Stomach (tissue), 4 donors: ENCODE measurements at regions not wholly inside any gene's neighbourhood (a gene's known extent, or its start where the extent isn't known, plus 50 kb on each side); places are given as distances from the start of the nearest gene placed in this dataset.

Experiments
- CTCF ChIP-seq, 7 experiments: fragments of 450-650 bp in 4 of 7; fragments of 200-600 bp in 3 of 7; sonication (generic) in 3 of 7; IDR thresholded peaks; one replicate each; pipeline ENCODE4 v1.5.1; 2016 to 2019; ENCODE audit warnings: antibody characterized with exemption in 7 of 7, control low read depth in 2 of 7, mild to moderate bottlenecking in 1 of 7
- POLR2A ChIP-seq, 4 donors: fragments of 450-650 bp; IDR thresholded peaks; one replicate each; pipeline ENCODE4 v1.6.1; 2016; ENCODE audit warnings: antibody characterized with exemption in 4 of 4, control low read depth in 2 of 4, mild to moderate bottlenecking in 1 of 4, moderate library complexity in 1 of 4
- POLR2AphosphoS5 ChIP-seq, 3 donors: sonication (generic); formaldehyde crosslinking; IDR thresholded peaks; one replicate each; pipeline ENCODE4 v1.6.1; 2016; ENCODE audit warnings: antibody characterized with exemption in 3 of 3

DNA sequence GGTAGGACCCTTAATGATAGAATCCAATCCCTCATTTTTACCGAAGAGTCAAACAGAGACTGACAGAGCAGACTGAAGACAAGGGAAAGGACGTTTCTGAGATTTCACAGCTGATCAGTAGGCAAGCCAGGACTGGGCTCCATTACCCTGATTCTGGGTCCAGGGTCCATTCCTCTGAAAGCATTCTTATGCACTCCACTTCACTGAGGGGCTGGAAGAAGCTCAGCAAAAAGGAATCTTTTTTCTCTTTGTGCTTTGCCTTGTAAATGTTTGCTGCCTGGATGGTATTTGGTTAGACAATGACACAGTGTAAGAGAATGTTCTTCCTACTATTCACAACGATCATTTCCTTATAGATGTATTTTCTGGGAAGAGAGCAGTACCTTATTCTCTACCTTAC lies 331.3 kb upstream of the PROX1 start:
- no peak for TF ChIP-seq CTCF (IDR thresholded peaks at IDR 0.05)
- no peak for TF ChIP-seq POLR2A (IDR thresholded peaks at IDR 0.05)
- TF ChIP-seq POLR2AphosphoS5 (IDR thresholded peaks at IDR 0.05) = no peak
